ENCODE measurements at regions not wholly inside any gene's neighbourhood (a gene's known extent, or its start where the extent isn't known, plus 50 kb on each side); places are given as distances from the start of the nearest gene placed in this dataset.

DNA sequence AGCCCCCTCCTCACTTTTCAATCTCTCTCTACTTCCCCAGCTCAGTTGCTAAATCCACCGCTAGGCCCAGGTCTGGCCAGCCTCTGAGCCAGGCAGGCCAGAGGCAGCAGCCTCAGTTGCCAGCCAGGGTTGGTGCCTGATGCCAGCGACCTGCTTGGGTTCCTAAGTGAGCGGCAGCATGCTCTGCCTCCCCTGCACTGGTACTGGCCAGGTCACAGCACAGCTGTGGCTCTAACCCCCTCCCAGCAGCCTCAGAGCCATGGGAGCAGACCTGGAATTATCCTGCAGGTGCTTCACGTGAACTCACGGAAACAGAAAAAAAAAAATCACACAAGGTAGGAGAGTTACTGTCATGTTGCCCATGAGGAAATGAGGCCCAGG is 82.5 kb upstream of the ATF3 start:
- no peak for DNase-seq

DNA sequence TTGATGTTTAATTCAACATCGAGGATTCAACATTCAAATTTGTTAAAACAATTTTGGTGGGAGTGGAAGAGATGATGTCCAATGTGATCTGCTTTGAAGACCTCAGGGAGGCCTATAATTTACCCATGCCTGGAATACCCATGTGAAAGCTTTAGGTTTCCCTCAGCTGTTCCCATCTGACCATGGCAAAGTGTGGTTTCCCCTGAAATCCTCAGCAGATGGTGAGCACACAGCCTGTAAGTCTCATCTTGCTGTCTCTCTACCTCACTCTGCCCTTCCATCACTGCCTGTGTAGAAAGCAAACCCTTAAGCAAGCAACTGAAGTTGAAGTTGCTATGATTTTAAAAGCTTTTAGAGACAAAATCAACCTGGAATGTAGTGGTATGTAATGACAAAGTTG is 80.1 kb upstream of the ATF3 start:
- DNase-seq = peak; percentile 12 to 79

DNA sequence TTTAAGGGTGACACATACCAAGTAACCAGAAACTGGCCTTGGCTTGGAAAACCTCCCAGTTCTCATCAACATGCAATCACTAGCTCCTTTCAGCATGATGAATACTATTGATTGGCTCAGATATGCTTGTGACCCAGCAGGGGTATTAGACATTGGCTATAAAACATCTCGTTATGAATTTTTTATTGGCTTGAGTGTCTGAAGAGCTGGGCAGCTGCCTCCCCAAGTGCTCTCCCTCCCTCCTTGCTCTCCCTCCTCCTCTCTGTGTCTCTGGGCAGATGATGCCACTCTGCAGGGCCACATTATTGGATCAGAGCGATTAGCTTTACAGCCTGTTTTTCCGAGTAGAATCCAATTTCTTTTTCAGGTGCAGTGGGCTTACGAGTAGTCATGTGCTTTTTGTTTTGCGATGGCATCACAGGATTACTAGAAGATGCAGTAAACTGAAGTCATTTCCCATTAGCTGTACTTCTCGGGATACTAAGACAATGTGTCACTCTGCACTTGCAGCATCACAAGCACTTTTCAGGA is 79.3 kb upstream of the ATF3 start:
- peak; percentile 89 to 94 for DNase-seq

DNA sequence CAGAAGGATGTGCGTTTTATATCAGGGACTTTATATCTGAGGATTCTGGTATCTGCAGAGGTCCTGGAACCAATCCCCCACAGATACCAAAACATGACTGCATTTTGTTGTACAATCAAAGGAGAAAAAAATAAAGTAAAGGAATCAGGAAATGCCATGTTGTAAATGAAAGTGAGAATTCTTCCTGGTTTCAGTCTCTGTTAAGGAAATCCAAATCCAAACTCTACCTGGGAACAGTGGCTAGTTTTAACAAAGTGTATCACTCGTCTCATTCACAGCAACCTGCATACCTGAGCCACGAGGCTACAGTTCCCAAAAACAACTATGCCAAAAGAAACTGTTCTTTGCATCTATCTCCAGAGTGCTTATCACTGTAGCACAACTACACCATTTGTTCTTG is 77.3 kb upstream of the ATF3 start:
- DNase-seq = no peak

DNA sequence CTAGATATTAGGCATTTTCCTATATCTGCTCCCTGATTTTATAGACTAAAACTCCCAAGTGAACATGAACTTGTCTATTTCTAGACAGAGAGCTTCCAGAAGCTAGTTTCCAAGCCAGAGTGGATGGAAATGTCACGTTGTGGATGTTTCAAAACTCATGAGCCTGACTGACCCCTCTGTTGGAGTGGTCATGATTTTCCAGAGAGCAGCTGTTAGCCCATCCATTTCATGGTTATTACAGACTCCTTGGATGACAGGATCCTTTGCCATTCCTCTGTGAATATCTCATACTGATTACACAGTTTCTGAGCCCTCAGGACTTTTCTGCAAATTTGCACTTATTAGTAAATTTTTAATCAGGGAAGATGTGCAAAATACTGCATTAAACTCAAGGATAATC is 76.8 kb upstream of the ATF3 start:
- DNase-seq = no peak

DNA sequence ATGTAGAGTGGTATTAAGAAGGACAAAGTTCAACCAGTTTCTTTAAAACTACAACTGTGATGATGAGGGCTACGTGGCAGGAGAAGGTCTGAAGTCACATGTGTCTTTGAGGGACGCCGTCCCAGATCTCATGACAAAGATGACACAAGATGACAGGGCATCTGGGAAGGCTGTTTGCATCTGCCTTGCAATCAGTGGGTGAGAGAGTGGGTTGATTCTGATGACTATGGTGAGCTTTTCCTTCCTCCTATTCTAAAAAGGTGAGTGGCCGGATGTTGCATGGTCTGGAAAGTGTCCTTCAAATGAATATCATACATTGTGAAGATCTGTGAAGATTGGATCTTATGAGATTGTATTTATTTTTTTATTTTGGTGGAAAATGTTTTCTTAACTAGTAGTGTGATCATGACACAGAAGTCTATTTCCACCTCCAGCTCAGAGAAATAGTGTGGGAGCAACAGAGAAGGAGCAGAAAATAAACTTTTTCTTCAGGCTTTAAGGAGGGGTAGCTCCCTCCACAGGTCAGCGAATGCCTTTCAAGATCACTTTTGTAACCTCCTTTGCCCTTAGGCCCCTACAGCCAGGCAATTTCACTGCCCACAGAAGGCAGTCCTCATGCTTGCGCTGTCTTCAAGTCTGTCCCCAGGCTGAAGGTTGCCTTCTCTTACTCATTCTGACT is 76.0 kb upstream of the ATF3 start:
- no peak for DNase-seq

DNA sequence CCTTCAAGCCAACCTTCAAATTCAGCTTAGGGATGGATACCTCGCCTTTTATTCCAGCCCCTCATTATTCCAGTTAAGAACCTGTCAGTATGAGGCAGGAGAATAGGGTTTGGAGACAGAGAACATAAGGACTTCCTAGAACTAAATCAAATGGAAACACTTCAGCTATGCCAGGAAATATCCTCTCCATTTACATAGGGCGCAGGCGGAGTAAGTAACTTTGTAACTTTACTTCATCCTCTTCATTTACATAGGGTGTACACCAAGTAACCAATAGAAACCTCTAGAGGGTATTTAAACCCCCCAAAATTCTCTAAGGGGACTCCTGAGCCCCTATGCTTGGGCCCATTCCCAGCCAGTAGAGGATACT is 75.4 kb upstream of the ATF3 start:
- DNase-seq = no peak

DNA sequence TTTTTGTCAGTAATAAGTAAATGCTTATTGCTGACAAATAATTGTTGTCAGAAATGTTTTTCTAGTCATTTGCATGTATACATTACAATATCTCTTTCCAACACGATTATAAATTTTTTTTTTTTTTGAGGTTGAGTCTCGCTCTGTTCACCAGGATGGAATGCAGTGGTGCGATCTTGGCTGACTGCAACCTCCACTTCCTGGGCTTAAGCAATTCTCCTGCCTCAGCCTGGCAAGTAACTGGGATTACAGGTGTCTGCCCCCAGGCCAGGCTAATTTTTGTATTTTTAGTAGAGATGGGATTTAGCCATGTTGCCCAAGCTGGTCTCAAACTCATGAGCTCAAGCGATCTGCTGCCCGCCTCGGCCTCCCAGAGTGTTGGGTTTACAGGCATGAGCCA is 72.0 kb upstream of the ATF3 start:
- no peak for DNase-seq

DNA sequence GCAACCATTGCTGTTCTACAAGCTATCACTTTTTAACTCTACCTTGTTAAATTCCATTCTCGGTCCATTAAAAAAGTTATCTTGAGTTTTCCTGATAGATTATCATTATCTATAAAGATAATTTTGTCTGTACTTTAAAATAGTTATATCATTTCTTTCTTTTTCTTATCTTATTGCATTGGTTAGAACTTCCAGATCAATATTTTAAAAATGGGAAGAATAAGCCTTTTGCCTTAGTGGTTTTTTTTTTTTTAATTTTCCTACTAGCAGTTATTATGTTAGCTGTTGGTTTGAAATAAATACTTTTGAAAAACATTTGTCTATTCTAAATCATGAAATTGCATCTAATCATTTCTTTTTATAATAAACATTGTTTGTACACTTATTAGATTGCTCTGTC is 71.0 kb upstream of the ATF3 start:
- DNase-seq = no peak

DNA sequence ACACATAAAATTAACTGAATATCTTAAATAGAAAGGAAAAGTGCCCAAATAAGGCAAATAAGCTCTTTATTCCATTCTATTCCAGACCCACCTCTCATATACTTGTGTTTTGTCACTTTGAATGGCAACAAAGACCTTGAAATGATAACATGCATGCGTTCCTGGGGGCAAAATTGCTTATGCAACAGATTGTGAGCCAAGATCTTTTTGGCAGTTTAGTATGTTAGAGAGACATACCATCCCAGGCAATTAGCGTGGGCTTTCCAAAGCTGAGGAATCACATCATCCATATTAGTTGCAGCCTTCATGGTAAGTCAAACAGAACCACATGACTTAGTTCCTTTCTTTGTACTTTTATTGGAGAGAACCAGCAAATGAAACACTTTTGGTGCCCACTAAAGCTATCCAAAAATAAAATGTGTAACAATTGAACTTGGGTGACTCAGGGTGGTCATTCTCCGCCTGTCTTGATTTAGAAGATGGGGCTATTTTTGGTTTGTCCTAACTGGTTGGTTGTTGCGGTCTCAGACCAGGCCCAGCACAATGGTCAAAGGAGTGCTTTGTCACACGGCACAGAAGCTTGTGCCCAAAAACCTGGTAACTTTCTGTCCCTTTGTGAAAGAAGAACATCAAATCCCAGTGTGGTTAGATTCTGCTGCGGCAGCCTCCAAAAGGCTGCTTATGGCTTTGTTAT is 68.7 kb upstream of the ATF3 start:
- DNase-seq = no peak

DNA sequence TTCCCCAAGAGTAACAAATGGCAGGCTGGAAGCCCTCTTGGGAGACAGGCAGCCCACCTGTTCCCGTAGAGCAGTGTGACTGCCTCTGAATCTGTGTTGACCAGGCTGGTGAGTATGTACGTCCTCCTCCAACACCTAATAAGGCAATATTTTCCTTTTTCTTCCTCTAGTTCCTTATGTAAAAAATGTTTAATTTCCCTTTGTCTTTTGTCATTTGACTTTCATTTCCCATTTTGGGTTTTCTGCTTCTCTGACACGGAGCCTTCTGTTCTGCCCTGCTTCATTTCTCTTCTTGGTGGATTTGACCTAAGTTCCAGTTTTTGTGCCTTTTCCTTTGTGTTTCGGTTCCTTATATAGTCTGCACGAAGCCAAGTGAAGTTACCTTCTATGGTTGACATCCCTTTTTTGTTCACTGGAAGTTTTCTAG is 65.8 kb upstream of the ATF3 start:
- DNase-seq = peak in 1 of 2 experiments; percentile 3

DNA sequence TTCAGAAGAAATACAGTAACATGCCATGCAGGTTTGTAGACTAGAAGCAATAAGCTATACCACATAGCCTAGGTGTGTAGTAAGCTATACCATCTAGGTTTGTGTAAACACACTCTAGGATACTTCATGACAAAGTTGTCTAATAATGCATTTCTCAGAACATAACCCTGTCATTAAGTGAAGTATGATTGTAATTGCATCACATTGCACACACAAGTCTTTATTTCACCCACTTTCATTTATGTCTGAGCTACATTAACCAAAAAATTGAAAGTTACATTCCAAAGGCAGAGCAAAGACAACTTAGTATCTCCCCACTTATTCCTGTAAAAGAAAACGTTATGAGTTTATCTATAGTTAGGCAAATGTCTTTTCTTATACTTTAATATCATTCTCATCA is 64.5 kb upstream of the ATF3 start:
- no peak for DNase-seq

DNA sequence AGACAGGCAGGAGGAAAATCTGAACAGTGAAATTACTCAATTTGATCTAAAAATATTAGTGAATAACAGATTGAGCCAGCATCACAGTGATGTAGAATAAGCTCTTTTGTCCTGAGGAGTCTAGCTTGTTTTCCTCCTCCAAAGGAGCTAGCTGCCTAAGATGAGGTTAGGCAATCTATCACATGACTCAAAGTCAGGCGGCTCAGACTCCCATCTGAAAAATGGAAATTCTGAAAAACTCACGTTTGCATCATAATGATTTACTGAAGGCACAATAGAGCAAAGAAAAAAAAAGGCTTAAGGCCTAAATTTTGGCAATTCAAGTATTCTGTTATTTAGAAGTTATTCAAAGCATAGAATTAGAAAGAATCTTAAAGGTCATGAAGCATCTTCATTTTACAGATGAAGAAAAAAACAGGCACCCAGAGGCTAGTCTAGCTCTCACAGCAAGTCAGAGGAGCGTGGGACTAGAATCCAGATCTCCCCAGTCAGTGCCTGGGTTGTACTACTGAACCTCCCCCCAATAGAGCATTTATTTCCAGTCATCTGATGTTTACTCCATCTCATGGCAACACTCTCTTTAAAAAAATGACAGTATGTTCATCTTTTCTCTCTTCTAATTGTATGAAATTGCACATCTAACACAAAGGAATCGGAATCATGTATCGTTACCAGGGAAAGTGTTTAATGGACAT is 62.5 kb upstream of the ATF3 start:
- DNase-seq = no peak

DNA sequence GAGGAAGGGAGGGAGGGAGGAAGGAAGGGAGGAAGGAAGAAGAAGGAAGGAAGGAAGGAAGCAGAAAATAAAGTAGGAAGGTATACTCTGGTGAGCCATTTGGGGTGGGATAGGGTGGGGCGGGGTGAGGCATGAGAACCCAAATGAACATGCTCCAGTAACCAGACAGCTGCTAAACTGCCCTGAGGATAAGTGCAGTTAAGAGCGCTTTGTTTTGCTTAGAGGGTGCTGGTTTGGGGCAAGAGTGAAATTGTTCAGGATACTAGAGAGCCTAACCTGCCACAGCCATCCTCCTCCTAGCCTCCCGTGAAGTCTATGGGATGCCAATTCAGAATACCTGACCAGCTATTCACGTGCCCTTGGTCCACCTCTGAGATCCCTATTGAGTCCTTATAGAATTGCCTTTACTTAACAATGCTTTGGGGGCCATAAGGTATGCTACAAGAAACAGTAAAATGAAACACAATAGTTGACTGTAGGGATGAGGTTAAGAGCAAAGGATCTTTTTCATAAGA is 59.0 kb upstream of the ATF3 start:
- DNase-seq = peak in 1 of 2 experiments; percentile 18

DNA sequence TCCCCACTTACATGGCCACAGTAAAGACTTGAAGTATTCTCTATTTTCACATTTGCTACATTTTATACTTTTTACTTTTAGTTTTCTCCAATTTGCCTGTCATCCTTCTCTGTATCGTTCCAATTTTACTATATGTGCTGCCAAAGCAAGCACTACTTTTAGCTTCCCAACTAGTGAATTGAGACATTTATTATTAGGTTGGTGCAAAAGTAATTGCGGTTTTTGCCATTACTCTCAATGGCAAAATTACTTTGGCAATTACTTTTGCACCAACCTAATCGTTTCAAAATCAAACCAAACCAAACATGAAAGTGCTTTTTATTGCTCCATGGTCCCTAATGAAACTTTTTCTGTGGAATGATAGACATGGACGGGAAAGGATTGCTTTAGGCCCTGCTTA is 56.6 kb upstream of the ATF3 start:
- no peak for DNase-seq

DNA sequence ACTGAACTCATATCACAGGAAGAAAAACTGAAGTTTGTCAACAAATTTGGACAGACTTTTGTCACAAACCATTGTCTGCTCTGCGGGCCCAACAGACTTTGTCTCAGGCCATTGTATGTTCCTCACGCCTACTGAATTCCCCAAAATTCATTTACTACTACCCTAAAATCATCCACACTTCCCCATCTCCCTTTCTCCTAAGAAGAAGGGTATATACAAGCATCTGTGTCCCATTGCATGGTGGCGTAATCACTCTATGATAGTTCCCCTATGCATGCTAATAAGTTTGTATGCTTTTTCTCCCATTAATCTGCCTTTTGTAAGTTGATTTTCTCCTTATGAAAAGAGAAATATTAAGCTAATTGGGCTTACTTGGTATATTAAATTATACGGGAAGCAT is 54.9 kb upstream of the ATF3 start:
- DNase-seq = no peak

DNA sequence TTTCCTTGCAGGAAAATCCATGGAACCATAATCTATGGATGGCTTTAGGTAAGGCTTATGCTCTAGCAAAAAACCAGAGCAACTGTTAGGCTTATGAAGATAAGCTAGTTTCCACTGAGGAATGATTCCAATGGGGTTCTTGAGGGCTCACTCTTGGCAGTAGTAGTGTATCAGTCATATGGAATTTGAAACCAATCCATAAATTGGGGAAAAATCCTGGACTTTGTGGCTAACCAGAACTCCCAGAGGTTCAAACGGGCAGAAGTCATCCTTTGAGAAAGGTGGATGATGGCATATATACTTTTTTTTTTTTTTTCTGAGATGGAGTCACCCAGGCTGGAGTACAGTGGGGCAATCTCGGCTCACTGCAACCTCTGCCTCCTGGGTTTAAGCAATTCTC is 54.2 kb upstream of the ATF3 start:
- DNase-seq = no peak

DNA sequence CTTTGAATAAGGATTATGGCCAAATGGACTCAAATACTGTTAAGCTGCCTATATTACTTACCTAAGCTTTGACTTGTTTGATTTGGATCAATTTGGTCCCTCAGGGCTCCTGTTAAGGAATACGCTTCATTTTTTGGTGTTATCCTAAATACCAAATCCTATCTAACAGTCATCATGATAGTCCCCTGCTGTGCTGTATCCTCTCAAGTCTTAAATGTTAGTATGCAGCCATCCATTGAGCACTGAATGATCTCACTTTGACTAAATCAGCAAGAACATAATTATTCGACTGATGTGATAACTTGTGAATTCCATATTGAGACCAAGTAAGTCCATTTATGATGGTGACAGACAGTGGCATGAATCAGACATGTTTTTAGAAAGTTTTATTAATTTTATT is 53.1 kb upstream of the ATF3 start:
- DNase-seq = no peak

DNA sequence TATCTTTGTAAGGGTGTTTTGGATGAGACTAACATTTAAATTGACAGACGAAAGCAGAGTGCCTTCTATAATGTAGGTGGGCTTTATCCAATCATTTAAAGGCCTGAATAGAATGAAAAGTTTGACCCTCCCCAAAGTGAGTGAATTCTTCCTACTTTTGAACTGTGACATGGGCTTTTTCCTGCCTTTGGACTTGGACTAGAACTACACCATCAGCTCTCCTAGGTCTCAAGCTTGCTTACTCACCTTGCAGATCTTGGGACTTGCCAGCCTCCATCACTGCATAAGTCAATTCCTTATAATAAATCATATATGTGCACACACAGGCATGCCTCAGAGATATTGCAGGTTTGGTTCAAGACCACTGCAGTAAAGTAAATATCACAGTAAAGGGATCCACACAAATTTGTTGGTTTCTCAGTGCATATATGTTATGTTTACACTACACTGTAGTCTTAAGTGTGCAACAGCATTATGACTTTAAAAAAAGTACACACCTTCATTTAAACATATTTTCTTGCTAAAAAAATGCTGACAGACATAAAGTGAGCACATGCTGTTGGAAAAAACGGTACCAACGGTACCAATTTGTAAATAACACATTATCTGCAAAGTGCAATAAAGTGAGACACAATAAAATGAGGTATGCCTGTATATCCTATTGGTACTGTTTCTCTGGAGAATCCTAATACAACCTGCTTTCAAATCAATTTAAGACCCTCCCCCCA is 51.6 kb upstream of the ATF3 start:
- DNase-seq = no peak

DNA sequence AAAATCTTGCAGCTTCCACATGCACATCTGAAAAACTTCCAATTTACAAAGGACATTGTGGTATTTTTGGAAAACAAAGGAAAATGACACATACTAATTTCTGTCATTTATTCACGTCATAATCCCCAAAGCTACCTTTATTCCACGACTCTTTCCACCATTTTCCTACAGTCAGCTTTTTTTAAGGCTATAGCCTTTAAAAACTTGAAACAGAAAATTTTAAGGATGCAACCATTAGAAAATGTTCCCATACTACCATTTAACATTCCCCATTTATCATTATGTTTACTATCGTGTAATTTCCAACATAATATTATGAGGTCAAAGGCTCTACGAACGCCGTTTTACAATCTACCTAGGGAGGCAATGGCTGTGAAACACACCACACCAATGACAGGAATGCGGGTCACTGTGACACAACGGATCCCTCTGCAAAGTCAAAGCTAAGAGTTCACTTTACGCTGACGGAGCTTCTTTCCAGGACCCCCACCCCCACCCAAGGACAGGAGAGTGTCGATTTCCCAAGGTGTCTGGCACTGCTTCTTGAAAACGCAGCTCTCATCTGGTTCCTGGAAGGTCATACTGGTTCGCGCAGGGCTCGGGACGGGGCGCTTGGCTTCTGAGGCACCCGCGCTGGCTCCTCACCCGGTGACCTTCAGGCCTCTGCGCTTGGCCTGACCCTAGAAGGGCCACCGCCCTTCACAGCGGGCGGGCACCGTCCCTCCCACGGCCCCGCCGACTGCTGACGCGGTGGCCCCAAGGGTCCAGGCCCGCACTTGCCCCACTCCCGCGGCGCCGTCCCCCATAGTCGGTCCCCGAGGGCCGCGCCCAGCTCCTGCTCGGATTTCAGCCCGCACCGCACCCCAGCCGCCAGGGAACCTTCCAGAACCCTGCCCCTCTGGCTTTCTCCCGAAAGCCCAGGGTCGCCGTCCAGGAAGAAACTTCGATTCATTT is 50.5 kb upstream of the ATF3 start:
- no peak for DNase-seq

DNA sequence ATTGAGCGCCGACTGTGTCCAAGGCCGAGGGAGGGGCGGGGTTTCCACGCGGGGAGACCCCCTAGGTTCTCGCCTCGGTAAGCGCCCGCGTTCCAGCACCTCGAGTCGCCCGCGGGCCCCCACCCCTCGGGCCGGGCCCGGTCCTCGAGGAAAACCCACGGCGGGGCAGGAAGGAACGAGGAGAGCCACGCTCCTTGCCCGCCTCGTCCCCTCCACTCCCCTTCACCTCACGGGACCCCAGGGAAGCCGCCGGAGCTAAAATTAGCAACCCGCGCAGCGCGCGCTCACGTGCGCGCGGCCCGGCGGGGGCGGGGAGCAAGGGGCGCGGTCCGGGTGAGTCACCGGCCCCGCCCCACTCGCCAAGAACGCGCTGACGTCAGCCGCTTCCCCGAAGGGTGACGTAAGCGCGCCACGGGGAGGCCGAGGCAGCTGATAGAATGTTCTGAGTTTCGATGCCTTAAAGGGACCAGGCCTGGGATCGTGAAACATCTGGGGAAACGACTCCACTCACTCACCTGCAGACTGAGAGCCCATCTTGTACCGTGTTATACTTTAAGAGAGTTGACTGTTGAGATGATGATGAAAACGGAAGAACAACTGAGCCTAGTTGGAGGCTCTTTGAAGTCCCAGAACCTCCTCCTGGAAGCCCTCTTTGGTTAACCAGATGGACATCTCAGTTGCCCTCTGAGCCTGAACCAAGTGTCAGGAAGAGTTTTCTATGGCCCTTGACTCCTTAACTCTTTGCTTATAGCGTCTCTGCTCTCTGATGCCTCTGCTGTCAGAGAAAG is 49.7 kb upstream of the ATF3 start:
- DNase-seq = peak; percentile 65 to 83
